Activated CD8-positive, alpha-beta memory T cell treated with anti-CD3 and anti-CD28 coated beads, Interleukin-2, amount 50 U/mL, for 24 hours (primary cell): ENCODE measurements at regions not wholly inside any gene's neighbourhood (a gene's known extent, or its start where the extent isn't known, plus 50 kb on each side); places are given as distances from the start of the nearest gene placed in this dataset.

ENCODE experiments used
- DNase-seq: peaks from one replicate; pipeline ENCODE4 v3.0.0-alpha.2; 2020; ENCODE audit errors: extremely low read depth

DNA sequence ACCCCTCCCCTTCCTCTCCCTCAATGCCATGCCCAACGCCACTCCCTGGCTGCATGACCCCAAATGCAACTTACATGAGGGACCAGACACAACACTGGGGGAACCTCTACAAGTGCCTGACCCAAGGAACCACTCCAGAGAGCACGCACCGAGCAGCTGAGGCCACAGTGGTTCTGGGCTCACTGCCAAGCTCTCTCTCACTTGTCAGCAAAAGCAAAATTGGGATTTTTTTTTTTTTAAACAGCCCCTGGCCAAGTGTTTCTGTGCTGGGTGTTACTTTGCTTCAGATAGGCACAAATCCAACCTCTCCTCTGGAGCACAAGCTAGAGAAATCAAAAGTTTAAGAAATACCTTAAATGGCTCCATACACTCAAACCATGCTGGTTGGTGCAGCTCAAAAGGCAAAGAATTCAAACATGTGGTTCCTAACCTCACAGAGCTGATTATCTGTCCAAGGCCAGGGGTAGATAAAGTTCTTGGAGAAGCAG, 363.0 kb downstream of the SETD4 start:
- DNase-seq, result no peak

DNA sequence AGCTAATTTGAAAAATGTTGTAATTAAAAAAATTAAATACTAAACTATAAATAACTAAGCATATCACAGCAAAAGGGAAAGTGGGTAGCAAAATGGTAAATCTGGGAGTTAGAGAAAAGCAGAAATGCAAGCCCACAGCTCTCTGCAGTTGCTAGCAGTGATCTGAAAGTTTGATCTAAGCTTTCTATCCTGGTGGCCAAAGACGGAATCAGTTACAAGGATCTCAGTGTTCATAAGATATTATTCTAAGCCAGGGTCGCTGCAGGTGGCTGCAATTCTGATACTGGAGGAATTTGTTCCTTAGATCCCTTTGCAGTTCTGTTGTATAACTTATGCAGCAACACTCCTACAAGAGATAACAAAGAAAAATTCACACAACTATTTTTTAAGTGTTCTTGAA, 363.7 kb downstream of the SETD4 start:
- DNase-seq, result no peak

DNA sequence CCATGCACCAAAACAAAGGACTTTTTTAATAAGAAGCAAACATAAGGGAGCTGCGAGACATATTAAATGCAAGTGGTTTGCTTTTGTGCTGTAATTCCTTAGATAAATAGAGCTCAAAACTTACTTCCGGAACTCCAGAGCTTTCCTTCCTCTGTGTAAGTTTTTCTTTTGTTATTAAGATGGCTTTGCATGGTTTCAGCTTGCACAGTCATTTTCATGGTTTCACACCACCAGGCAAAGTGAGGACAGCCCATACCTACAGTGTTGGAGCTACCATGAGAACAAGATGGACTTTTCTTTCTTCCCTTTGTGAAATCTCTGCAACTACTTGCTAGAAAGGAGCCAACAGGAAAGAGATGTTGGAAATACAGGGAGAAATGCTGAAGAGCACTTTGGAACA, 368.0 kb downstream of the SETD4 start:
- DNase-seq, result no peak

DNA sequence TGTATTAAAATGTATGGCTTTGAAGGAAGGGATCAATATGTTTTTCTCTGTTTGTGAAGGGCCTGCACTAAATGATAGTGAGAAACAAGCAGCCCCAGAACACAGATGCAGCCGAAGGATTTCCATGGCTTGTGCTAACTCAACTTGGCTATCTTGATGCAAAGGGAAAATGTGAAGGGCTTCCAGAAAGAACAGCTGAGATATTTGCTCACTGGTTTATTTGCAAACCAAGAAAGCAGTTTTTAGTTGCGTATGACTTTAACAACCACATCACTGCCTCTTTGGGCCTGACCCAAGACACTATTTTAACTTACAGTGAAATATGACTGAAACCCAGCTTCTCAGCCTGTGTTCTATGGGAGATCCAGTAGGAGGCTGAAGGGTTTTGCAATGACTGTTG, 369.9 kb downstream of the SETD4 start:
- DNase-seq, result no peak

DNA sequence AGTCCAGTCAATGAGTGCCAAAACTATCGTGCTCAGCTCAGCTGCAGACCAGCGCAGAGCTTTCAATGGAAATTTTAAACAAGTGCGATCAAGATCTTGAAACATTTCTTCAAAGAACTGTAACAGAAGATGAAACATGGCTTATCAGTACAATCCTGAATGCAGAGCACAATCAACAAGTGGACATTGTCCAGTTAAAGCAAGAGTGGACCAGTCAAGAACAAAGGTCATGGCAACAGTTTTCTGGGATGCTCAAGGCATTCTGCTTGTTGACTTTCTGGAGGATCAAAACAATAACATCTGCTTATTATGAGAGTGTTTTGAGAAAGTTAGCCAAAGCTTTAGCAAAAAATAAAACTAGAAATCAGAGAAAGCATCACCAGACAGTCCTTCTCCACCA, 374.2 kb downstream of the SETD4 start:
- DNase-seq, result no peak

DNA sequence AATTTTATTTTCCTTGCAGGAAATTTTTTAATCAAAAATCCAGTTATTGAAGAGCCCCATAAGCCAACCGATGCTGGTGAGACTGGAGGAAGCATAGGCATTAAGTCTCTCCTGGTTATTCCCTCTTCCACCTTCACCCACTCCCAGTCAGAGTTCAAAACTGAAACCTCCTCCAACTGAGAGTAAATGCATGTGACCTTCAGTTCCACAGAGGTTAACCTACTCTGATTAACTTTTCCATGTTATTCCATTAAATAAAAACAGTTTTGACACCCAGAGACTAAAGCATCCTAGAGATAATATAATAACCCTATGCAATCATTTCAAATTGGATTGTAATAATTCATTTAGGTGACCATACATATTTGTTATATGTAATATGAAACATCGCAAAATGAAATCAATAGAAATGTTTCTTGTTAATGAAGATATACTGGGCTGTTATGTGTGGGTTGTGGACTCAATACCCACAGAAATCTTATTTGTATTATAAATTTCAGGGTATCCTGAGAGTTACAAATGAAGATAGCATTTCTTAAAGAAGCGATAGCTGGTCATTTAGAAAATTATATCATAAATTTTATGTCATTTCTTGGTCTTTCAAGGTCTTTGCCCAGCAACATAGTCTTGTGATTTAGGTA, 376.5 kb downstream of the SETD4 start:
- no peak for DNase-seq

DNA sequence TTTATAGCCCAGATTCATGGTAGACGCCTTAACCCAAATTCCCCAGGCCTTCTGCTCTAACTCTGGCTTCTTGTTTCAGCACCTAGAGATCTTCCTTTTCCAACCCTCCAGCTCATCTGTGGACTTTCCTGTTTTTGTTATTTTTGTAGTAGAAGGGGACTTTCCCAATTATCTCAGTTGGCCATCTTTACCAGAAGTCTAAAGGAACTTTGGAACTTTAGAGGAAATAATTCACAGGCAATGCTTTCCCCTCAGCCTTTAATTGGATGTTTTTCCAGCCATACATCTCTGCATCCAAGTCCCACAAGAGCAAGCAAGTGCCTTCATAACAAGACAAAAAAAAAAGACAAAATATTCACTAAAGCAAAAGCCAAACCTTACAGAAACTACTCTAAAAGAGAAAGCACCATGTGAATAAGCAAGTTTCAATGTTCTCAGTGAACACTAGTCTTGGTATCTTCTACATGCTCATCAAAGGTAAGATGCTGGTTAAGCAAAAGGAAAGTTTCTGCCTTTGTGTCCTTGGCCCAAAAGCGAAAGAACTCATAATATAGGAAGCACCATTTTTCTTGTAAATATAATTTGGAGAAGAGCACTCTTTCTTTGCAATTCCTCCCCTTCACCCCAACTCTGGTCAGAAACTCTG, 377.3 kb downstream of the SETD4 start:
- DNase-seq, result no peak

DNA sequence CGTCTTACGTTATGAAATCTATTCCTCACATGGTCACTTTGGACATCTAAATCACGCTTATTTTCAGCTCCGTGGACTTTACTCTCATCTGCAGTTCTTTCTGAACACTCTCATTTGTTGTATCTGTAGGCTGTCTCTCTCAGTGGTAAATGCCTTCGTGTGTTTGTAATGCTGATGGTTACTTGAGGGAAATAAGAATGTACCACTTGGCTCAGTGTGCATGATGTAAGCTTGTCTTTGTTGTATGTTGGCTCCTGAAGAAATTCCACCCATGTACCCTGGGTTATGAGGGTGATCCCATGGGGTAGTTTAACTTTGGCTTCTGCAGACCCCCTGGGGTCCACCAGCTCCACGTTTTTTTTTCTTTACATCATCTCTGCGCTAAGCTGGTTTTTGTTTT, 378.4 kb downstream of the SETD4 start:
- no peak for DNase-seq

DNA sequence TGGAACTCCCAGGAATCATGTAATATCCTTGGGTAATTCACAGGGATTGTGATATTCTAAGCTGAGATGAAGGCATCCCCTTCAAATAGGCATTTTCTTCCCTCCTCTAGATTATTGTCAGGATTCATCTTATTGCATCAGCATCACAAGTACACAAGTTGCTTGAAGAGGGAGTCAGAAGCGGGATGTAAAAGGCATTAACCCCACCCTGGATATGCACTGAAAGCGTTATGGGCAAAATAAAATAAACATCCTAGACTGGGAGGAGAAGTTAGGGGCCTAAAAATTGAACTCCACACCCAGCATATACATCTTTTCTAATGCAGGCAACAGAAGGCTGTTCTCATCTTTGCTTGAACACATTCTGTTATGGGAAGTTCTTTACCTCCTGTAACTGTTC, 381.2 kb downstream of the SETD4 start:
- DNase-seq, result no peak

DNA sequence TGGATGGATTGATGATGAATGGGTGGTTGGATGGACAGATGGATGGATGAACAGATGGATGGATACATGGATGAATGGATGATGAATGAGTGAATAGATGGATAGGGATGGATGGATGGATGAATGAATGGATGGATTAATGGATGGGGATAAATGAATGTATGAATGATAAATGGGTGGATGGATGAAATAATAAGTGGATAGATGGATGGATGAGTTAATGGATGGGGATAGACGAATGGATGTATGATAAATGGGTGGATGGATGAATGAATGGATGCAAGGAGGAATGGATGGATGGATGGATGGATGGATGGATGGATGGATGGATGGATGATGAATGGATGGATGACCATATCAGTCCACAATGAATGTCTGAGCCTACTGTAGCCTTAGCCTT, 381.9 kb downstream of the SETD4 start:
- no peak for DNase-seq

DNA sequence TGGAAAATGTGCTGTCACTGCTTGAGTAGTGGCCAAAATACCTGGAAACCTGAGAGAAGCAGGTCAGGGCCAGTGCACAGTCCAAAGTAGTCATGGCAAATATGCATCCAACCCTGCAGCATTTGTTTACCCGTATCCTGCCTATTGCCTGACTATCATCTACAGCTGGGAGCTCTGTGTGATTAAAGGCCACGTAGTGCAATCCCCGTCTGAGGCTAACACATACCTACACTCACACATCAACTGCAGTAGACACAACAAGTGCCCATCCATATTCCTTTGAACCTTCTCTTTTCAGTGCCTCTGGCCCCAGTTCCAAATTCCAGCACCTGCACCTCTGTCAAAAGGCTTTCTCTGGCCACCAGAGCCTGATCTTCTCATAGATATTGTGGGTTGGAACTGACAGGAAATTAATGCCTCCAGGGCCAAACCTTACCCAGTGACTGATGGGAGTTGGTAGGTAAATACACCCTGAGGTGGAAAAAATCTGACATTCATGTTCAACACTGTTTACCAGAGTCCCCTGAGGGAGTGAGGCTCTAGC, 383.0 kb downstream of the SETD4 start:
- DNase-seq, result no peak

DNA sequence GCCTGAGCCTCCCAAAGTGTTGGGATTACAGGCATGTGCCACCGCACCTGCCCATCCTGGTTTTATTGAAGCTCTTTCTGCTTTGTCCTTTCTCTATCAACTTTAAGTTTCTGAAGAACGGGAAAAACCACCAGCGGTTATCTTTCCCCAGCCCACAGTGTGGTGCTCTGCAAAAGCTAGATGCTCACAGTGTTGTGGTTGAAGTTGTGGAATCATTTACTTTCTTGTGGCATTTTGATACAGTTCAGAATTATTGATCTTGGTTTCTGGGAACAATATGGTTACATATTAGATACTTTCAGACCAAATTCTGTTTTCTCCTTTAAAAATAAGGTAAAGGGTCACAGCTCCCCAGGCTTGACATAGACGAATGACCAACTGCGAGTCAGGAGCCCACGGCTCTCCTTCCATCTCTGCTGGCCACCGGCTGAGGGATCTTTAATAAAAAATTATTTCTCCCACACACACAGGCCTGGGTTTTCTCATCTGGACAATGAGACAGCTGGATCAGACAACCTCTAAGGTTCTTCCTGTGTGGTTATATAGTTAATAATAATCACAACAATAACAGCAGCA, 385.3 kb downstream of the SETD4 start:
- no peak for DNase-seq

DNA sequence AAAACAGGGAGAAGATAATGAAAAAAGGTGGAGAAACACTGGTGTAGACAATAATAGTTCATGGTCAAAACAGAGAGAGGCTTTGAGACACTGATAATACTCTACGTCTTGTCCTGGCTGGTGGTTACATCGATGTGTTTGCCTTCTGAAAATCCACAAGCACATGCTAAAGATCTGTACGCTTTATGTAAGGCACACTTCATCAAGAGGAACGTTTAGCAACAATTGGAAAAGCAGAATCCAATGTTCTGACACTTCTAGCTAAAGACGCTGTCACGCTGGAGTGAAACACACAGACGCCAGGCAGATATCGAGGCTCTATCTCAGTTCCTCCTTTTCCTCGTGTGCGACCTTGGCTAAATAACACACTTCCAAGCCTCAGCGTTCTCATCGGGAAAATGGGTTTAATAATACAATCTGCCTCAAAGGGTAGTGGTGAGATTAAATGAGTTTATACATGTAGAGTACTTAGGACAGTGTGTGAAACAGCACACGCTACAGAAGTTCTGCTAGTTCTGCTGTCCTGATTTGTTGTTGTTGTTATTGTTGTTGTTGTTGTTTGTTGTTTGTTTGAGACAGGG, 386.1 kb downstream of the SETD4 start:
- no peak for DNase-seq

DNA sequence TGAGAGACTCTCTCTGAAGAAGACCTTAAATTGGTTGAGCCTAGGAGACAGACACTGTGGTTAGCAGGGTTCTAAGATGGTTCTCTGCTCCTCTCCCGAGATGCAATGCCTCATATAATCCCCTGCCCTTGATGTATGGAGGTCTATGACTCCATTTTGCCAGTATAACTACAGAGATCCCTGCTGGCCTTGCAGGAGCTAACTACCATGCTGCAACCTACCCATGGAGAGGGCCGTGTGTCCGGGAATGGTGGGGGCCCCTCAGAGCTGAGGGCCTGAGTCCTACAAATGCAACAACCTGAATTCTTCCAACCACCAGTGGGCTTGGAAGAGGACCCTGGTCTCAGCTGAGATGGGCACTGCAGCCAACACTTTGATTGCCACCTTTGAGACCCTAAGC, 388.0 kb downstream of the SETD4 start:
- DNase-seq, result no peak

DNA sequence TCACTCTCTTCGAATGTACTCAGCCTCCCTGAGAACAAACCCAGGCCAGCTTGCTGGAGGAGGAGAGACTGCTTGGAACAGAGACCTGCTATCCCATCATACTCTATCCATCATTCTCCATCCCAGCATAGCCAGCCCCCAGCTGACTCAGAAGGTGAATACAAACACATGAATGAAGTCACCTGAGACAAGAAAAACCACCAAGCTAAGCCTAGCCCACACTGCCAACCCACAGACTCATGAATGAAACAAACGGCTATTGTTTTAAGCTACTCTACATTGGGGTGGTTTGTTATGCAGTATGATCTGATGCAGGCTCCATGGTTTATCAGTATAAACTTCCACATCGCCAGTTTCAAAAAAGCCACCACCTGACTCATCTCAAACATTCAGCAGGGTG, 395.6 kb downstream of the SETD4 start:
- DNase-seq, result no peak

DNA sequence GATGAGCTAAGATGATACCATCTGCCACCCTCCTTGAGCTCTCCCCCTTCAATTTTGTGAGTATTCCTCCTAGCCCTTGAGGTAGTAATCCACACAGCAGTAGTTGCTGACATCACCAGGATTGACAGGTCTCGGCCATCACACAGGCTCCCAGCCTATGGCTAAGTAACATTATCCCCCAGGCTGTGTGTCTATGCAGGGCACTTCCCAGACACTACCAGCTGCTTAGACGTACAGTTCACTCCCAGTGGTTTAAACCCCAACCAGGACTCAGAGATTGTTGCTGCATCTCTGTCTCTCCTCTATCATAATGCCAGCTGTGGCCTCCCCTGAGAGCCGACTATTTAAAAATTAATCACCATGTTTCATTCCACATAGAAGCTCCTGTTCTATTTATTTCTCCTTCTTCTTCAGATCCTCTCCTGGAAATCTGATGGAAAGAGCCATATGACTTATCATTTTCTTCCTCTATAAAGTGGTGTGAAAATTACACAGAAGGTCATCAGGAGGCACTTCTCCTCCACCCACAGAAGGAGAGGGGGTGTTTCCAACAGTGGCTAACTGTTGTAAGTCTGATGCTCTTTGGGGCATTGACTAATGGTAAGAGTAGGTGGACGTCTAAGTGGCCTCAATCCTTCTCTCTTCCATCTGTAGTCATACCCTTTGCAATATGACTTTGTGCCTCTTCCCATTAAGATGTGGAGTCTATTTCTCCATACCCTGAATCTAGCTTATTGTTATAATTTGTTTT, 396.3 kb downstream of the SETD4 start:
- DNase-seq, result no peak

DNA sequence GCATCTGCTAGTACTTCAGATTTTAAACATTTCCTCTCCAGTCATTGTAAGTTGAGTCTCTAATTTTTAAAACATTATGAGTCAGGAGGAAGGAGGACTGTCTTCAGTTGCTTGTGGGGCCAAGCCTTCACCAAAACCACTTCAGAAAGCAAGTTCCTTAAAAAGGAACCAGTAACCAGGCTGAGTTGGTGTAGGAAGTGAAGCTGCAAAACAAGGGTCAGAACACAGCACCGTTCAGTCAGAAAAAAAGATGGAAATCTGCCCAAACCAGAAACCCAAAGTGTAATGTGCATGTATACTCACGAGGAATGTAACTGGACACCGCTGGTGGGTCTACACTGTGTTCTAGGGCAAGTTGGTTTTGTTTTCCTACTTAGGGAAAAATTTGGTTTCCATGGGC, 402.1 kb downstream of the SETD4 start:
- DNase-seq, result no peak

DNA sequence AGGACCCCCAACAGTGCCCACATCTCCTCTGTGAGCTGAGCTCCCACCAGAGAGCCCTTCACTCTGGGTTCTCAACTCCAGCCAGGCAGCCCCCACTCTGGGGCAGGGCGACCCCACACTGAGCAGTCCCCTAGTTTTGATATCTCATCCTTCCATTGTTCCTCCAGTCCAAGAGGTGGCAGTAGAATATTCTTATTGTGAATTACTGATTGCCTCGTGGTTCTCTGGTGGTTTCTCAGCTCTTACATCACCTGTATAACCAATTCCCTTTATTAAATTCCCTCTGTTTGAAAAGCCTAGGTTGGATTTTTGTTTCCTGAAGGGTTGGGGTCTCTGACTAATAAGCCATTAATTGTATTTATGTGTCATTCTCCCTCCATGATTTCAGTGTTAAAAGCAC, 407.5 kb downstream of the SETD4 start:
- DNase-seq, result no peak

DNA sequence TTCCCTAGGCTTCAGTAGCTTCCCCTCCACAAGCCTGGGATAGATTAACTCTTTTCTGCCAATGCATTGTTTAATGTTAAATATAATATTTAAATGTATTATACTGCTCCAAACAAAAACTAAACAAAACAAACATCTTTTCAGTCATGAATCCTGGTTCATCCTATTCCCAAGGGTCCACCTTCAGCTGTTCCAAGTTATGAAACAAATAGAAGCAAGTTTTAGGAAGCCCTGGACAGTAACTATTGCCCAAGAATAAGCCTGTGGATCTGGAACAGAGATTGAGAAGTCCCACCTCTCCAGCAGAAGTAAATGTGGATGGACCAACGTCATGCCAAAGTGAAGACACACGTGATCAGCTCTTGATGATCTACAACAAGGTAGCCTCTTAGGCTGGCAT, 408.1 kb downstream of the SETD4 start:
- DNase-seq, result no peak

DNA sequence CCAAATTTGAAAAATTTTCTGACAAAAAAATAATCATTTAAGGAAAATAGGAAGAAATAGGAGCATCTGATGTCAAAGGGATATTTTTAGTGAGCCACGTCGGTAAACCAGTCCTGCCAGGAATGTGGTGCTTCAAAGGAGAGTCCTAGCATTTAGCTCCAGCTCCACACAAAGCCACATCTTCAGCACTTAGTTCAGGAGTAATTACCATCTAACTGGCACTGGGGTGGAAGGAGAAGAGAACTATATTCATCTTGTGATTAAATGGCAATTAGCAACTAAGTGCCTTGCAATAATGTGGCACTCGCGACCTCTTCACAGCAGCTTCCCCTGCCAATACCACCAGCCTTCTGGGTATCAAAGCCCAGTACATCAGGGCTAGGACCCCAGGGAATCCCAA, 409.1 kb downstream of the SETD4 start:
- DNase-seq, result no peak

DNA sequence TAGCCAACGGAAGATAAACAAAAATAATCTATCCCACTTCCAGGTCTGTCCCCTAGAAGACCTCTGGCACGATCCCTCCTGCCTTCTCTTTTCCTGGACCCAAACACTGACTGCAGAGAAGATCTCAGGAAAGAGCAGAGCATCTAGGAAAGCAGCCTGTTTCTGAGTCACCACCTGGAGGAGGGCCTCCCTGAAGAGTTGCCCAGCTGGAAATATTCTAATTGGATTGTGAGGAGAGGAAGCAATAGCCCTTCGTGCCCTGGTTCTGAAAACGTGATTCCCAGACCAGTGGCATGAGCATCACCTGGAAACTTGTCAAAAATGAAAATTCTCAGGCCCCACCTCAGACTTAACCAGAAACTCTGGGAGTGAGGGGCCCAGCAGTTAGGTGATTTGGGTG, 411.1 kb downstream of the SETD4 start:
- DNase-seq, result no peak

DNA sequence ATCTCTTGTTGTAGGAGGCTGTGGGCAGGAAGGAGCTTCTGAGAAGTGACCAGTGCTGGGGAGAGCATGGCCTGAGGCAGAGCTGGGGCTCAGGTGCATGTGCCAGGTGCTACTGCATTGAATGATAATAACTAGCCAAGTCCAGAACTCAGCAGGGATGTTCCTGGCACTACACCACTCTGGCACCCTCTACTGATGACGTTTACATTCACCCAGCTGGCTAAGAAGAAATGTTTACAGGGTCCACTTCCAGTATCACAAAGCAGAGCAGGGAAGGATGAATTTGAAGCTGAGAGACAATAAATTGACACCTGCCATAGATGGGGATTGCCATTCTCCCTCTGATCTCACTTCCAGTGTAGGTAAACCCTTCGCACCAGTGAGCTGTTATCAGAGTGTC, 411.8 kb downstream of the SETD4 start:
- no peak for DNase-seq
